HG03378 (cell line): ENCODE measurements at regions not wholly inside any gene's neighbourhood (a gene's known extent, or its start where the extent isn't known, plus 50 kb on each side); places are given as distances from the start of the nearest gene placed in this dataset.
"Not testable (repeated sequence)": the region's sequence is repeated elsewhere in the genome, so short reads cannot be mapped to it uniquely, and the experiment has no call there.

Experiments used
- ATAC-seq: cut with Tn5 transposase; IDR thresholded peaks from one replicate; pipeline ENCODE4 v1.9.1; 2021; ENCODE audit warnings: mild to moderate bottlenecking, moderate library complexity; ENCODE audit not compliant: unreplicated experiment

- ATAC-seq, result no peak
Measured at GRCh38 chr11:10973416-10973815, 115.6 kb upstream of the ZBED5 start.

- no peak for ATAC-seq
Measured at GRCh38 chr11:10970926-10971325, 113.1 kb upstream of the ZBED5 start.

- ATAC-seq, result no peak
Measured at GRCh38 chr11:10969387-10969786, 111.5 kb upstream of the ZBED5 start.

GRCh38 chr11:10956884-10957283, 99.0 kb upstream of the ZBED5 start:
- ATAC-seq, result not testable (repeated sequence)

GRCh38 chr11:10955616-10956015, 97.8 kb upstream of the ZBED5 start:
- no peak for ATAC-seq

- ATAC-seq, result no peak
Measured at GRCh38 chr11:10954184-10954583, 96.3 kb upstream of the ZBED5 start.

- no peak for ATAC-seq
Measured at GRCh38 chr11:10952872-10953271, 95.0 kb upstream of the ZBED5 start.

GRCh38 chr11:10947935-10948334, 90.1 kb upstream of the ZBED5 start:
- not testable (repeated sequence) for ATAC-seq

- ATAC-seq, result no peak
Measured at GRCh38 chr11:10946072-10946471, 88.2 kb upstream of the ZBED5 start.

- ATAC-seq, result no peak
Measured at GRCh38 chr11:10945196-10945595, 87.3 kb upstream of the ZBED5 start.

- no peak for ATAC-seq
Measured at GRCh38 chr11:10943968-10944367, 86.1 kb upstream of the ZBED5 start.

- ATAC-seq, result no peak
Measured at GRCh38 chr11:10942620-10943019, 84.8 kb upstream of the ZBED5 start.

- ATAC-seq, result no peak
Measured at GRCh38 chr11:10941871-10942270, 84.0 kb upstream of the ZBED5 start.

GRCh38 chr11:10941414-10941813, 83.6 kb upstream of the ZBED5 start:
- ATAC-seq, result no peak

- no peak for ATAC-seq
Measured at GRCh38 chr11:10938650-10939387, 81.0 kb upstream of the ZBED5 start.

- no peak for ATAC-seq
Measured at GRCh38 chr11:10938231-10938630, 80.4 kb upstream of the ZBED5 start.

- ATAC-seq, result no peak
Measured at GRCh38 chr11:10937385-10937771, 79.5 kb upstream of the ZBED5 start.

- ATAC-seq, result no peak
Measured at GRCh38 chr11:10936626-10937384, 79.0 kb upstream of the ZBED5 start.

- ATAC-seq, result no peak
Measured at GRCh38 chr11:10935015-10935559, 77.2 kb upstream of the ZBED5 start.

- ATAC-seq, result no peak
Measured at GRCh38 chr11:10934293-10934860, 76.5 kb upstream of the ZBED5 start.

- peak; percentile 95 for ATAC-seq
Measured at GRCh38 chr11:10933455-10934292, 75.8 kb upstream of the ZBED5 start.
